ENCODE measurements at regions not wholly inside any gene's neighbourhood (a gene's known extent, or its start where the extent isn't known, plus 50 kb on each side); places are given as distances from the start of the nearest gene placed in this dataset.
"Not testable (repeated sequence)": the region's sequence is repeated elsewhere in the genome, so short reads cannot be mapped to it uniquely, and the experiment has no call there.

GRCh38 chr4:60868232-60868960 is 331.7 kb upstream of the ADGRL3 start:
- no peak for DNase-seq (ENCODE audit: low read depth)

- DNase-seq (ENCODE audit: low read depth), result no peak
These were observed 320.9 kb upstream of the ADGRL3 start for GRCh38 chr4:60879135-60879701.

- DNase-seq (ENCODE audit: low read depth), result no peak
These were observed 315.5 kb upstream of the ADGRL3 start for GRCh38 chr4:60884587-60884986.

GRCh38 chr4:60885011-60885410 is 315.1 kb upstream of the ADGRL3 start:
- no peak for DNase-seq (ENCODE audit: low read depth)

GRCh38 chr4:60890743-60891142 is 309.4 kb upstream of the ADGRL3 start:
- no peak for DNase-seq (ENCODE audit: low read depth)

GRCh38 chr4:60891947-60892346 is 308.2 kb upstream of the ADGRL3 start:
- no peak for DNase-seq (ENCODE audit: low read depth)

- DNase-seq (ENCODE audit: low read depth), result no peak
These were observed 302.7 kb upstream of the ADGRL3 start for GRCh38 chr4:60897415-60897814.

- no peak for DNase-seq (ENCODE audit: low read depth)
These were observed 295.0 kb upstream of the ADGRL3 start for GRCh38 chr4:60905162-60905561.

GRCh38 chr4:60911127-60911526 is 289.0 kb upstream of the ADGRL3 start:
- no peak for DNase-seq (ENCODE audit: low read depth)

GRCh38 chr4:60913002-60913401 is 287.1 kb upstream of the ADGRL3 start:
- DNase-seq (ENCODE audit: low read depth), result no peak

- DNase-seq (ENCODE audit: low read depth), result no peak
These were observed 286.5 kb upstream of the ADGRL3 start for GRCh38 chr4:60913671-60914070.

- DNase-seq (ENCODE audit: low read depth), result not testable (repeated sequence)
These were observed 278.4 kb upstream of the ADGRL3 start for GRCh38 chr4:60921735-60922134.

GRCh38 chr4:60923075-60923474 is 277.1 kb upstream of the ADGRL3 start:
- no peak for DNase-seq (ENCODE audit: low read depth)

GRCh38 chr4:60926624-60927023 is 273.5 kb upstream of the ADGRL3 start:
- DNase-seq (ENCODE audit: low read depth), result no peak

- no peak for DNase-seq (ENCODE audit: low read depth)
These were observed 269.3 kb upstream of the ADGRL3 start for GRCh38 chr4:60930866-60931265.

- no peak for DNase-seq (ENCODE audit: low read depth)
These were observed 265.4 kb upstream of the ADGRL3 start for GRCh38 chr4:60934566-60935295.

- DNase-seq (ENCODE audit: low read depth), result no peak
These were observed 261.9 kb upstream of the ADGRL3 start for GRCh38 chr4:60938181-60938580.

- no peak for DNase-seq (ENCODE audit: low read depth)
These were observed 261.5 kb upstream of the ADGRL3 start for GRCh38 chr4:60938621-60939020.

- DNase-seq (ENCODE audit: low read depth), result no peak
These were observed 256.1 kb upstream of the ADGRL3 start for GRCh38 chr4:60944060-60944459.

- DNase-seq (ENCODE audit: low read depth), result no peak
These were observed 254.5 kb upstream of the ADGRL3 start for GRCh38 chr4:60945641-60946040.

- no peak for DNase-seq (ENCODE audit: low read depth)
These were observed 252.1 kb upstream of the ADGRL3 start for GRCh38 chr4:60948008-60948407.

- DNase-seq (ENCODE audit: low read depth), result no peak
These were observed 247.2 kb upstream of the ADGRL3 start for GRCh38 chr4:60952921-60953320.

GRCh38 chr4:60953826-60954225 is 246.3 kb upstream of the ADGRL3 start:
- no peak for DNase-seq (ENCODE audit: low read depth)
